ENCODE measurements at regions not wholly inside any gene's neighbourhood (a gene's known extent, or its start where the extent isn't known, plus 50 kb on each side); places are given as distances from the start of the nearest gene placed in this dataset.

DNA sequence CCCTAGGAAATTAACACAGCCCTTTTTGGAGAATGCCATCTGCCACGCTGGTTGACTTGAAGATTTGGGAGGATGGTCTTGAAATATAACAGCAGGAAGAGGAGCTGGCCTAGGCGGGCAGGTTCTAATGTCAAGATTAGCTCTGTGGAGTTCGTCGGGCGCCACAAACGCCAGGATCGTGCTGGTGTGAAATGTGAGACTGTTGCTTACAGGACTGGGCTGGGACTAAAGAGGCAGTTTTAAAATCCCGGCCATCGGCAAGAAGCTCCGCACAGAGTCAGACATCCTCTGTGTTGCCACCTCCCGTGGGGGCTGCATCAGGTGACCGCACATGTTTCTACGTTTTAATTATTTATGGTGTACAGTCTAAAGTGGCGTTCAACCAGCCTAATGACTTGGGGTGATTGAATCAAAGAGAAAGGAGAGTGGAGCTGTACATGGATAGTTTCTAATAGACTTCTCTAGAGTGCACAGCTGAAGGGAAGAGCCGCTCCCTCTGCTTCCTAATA lies 99.4 kb upstream of the BCL11A start:
- Histone ChIP-seq H3K36me3 (no peaks in the 10 kb centered on the region), H3K4me3 (no peak overlapping the region), H3K27me3 (no peaks in the 10 kb centered on the region), H3K4me1 (no peaks in the 10 kb centered on the region), H3K9me3 (no peaks in the 10 kb centered on the region), H3K9ac (ENCODE audit: low read depth in 2 of 2, low read length in 2 of 2) (no peak overlapping the region), H3K27ac (no peak overlapping the region)
- intact Hi-C loops (cut with DNase I) = no loop called here
- no peak for DNase-seq
- TF ChIP-seq CTCF (IDR thresholded peaks at IDR 0.05) = no peak

DNA sequence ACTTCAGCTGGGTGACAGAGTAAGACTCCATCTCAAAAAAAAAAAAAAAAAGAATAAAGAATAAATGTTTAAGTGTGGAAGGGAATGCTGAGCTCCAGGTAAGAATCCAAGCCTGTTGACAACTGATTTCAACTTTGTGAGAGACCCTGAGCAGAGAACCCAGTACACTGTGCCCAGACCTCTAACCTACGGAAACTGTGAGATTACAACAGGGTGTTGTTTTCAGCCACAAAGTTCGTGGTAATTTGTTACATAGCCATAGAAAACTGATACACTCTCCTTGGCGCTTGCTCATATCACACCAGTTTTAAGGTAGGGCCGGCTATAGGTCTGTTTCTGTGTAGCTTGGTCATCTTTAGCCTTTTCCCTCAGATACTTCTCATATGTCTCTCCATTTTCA lies 98.4 kb upstream of the PAPOLG start:
- TF ChIP-seq CTCF (IDR thresholded peaks at IDR 0.05) = no peak
- intact Hi-C loops (cut with DNase I) = no loop called here
- Histone ChIP-seq H3K27ac (no peak overlapping the region), H3K36me3 (no peaks in the 10 kb centered on the region), H3K4me1 (no peaks in the 10 kb centered on the region), H3K9me3 (no peaks in the 10 kb centered on the region), H3K4me3 (no peak overlapping the region), H3K27me3 (no peaks in the 10 kb centered on the region), H3K9ac (ENCODE audit: low read depth in 2 of 2, low read length in 2 of 2) (no peak overlapping the region)
- DNase-seq = no peak

- no peaks in the 10 kb centered on the region for H3K4me1 ChIP-seq
- intact Hi-C loops (cut with DNase I) = no loop called here
- no peaks in the 10 kb centered on the region for H3K9me3 ChIP-seq
- H3K9ac ChIP-seq (ENCODE audit: low read depth in 2 of 2, low read length in 2 of 2) = no peak overlapping the region
- H3K27ac ChIP-seq = no peak overlapping the region
- no peaks in the 10 kb centered on the region for H3K36me3 ChIP-seq
- H3K27me3 ChIP-seq = no peaks in the 10 kb centered on the region
- no peak for TF ChIP-seq CTCF (IDR thresholded peaks at IDR 0.05)
- no peak overlapping the region for H3K4me3 ChIP-seq
- DNase-seq = no peak
Measured at GRCh38 chr2:60659026-60659425, 97.0 kb upstream of the PAPOLG start.

DNA sequence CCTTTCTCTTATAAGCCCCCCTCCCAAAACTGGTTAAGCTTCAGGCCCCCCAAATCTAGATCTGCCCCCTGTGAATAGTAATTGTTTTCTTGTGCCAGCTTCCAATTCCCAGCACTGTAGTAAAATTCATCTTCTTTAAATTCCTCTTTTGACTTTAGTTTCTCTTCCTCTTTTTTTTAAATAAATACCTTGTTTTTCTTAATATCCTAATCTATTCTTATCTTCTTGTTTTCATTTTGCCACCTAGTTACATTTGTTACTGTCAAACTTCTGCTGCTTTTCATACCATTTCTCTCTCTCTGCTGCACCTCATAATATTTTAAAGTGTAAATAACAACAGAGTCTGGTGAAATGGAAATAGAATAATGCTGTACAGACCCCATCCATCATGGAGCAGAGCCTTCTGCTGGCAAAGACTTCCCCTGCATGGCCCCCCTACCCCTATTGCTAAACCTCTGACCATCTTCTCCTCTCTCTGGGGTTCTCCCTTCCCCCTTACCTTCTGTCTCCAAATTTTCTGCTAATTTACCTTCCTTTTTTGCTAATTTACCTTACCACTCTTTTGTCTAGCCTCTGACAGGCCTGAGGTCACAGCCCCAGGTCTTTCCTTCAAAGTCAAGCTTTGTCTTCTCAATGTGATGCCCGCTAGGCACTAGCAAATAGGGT lies 94.9 kb upstream of the PAPOLG start:
- TF ChIP-seq CTCF (IDR thresholded peaks at IDR 0.05) = no peak
- Histone ChIP-seq H3K27me3 (no peaks in the 10 kb centered on the region), H3K4me1 (no peaks in the 10 kb centered on the region), H3K4me3 (no peak overlapping the region), H3K9me3 (no peaks in the 10 kb centered on the region), H3K9ac (ENCODE audit: low read depth in 2 of 2, low read length in 2 of 2) (no peak overlapping the region), H3K27ac (no peak overlapping the region), H3K36me3 (no peaks in the 10 kb centered on the region)
- intact Hi-C loops (cut with DNase I) = no loop called here
- DNase-seq = no peak

DNA sequence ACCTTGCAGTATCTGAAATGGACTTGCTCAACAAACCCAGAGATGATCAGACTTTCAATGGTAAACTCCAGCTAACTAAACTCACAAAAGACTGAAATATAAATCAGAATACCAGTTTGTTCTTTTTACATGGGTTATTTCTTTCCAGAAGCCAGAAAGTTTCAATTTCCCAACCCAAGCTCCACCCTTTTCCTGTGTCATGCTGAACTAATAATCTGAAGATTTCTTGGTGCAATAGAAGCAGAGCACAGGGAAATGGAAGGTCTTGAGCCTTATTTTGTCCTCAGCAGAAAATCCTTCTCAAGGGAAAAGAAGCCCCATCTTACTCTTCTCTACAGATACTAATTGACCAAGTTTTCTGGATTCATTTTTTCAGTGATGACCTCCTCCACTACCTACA lies 93.3 kb upstream of the PAPOLG start:
- no peak for TF ChIP-seq CTCF (IDR thresholded peaks at IDR 0.05)
- no peaks in the 10 kb centered on the region for H3K4me1 ChIP-seq
- no peak overlapping the region for H3K4me3 ChIP-seq
- no peaks in the 10 kb centered on the region for H3K27me3 ChIP-seq
- no peaks in the 10 kb centered on the region for H3K36me3 ChIP-seq
- no peaks in the 10 kb centered on the region for H3K9me3 ChIP-seq
- no peak for DNase-seq
- intact Hi-C loops (cut with DNase I) = no loop called here
- no peak overlapping the region for H3K9ac ChIP-seq (ENCODE audit: low read depth in 2 of 2, low read length in 2 of 2)
- H3K27ac ChIP-seq = no peak overlapping the region

Data from colonic mucosa (tissue), 4 donors.